SU-DHL-6 (cell line): ENCODE measurements at regions not wholly inside any gene's neighbourhood (a gene's known extent, or its start where the extent isn't known, plus 50 kb on each side); places are given as distances from the start of the nearest gene placed in this dataset.

Source experiments
- H2AFZ ChIP-seq: fragments of 200-600 bp; sonication (generic); 2 replicates; pipeline ENCODE4 v1.6.1; 2014; ENCODE audit warnings: low read depth, mild to moderate bottlenecking, moderate library complexity, mixed read lengths, antibody characterized with exemption, low read length; ENCODE audit not compliant: severe bottlenecking
- H3F3A ChIP-seq: fragments of 200-600 bp; shearing (Covaris generic); 2 replicates; pipeline ENCODE4 v1.6.0; 2016; ENCODE audit warnings: antibody characterized with exemption, mild to moderate bottlenecking; ENCODE audit not compliant: insufficient read depth
- H3K27ac ChIP-seq: fragments of 200-600 bp; sonication (generic); 2 replicates; pipeline ENCODE4 v1.5.1; 2016; ENCODE audit warnings: low read depth, mild to moderate bottlenecking, low read length, moderate library complexity, mixed read lengths
- H3K27me3 ChIP-seq: fragments of 200-600 bp; sonication (generic), shearing (Covaris generic); 2 replicates; pipeline ENCODE4 v1.6.0; 2014; ENCODE audit warnings: mild to moderate bottlenecking, low read length
- H3K36me3 ChIP-seq: fragments of 200-600 bp; sonication (generic); 2 replicates; pipeline ENCODE4 v1.6.1; 2014; ENCODE audit warnings: mild to moderate bottlenecking, low read length, mixed read lengths
- H3K4me2 ChIP-seq: fragments of 300-600, 200-600 bp; shearing (Covaris generic), sonication (generic); 2 replicates; pipeline ENCODE4 v1.6.0; 2014; ENCODE audit warnings: low read length, low read depth, mild to moderate bottlenecking; ENCODE audit not compliant: poor library complexity, severe bottlenecking
- H3K4me3 ChIP-seq: fragments of 200-600 bp; sonication (generic); 2 replicates; pipeline ENCODE4 v1.5.1; 2014; ENCODE audit warnings: antibody characterized with exemption, low read length, mild to moderate bottlenecking, mixed read lengths; ENCODE audit not compliant: insufficient read depth, poor library complexity, severe bottlenecking
- H3K79me2 ChIP-seq: fragments of 200-600 bp; sonication (generic); 2 replicates; pipeline ENCODE4 v1.6.1; 2014; ENCODE audit warnings: mild to moderate bottlenecking, low read length, moderate library complexity; ENCODE audit not compliant: insufficient read depth
- H3K9ac ChIP-seq: fragments of 200-600 bp; sonication (generic); 2 replicates; pipeline ENCODE4 v1.7.0; 2014; ENCODE audit warnings: mild to moderate bottlenecking, low read length
- H3K9me2 ChIP-seq: fragments of 200-600 bp; sonication (generic); replicated peaks from 2 replicates; pipeline ENCODE4 v1.6.1; 2014; ENCODE audit warnings: low read length; ENCODE audit not compliant: insufficient read depth
- H3K9me3 ChIP-seq: fragments of 200-600 bp; sonication (generic); 2 replicates; pipeline ENCODE4 v1.6.1; 2014; ENCODE audit warnings: low read length, mixed read lengths; ENCODE audit not compliant: insufficient read depth
- H4K20me1 ChIP-seq: fragments of 200-600 bp; sonication (generic); 2 replicates; pipeline ENCODE4 v1.6.1; 2014; ENCODE audit warnings: low read depth, mild to moderate bottlenecking, antibody characterized with exemption, low read length, moderate library complexity, mixed read lengths
- EZH2phosphoT487 ChIP-seq: fragments of 200-600 bp; sonication (generic), shearing (Covaris generic); conservative IDR thresholded peaks from 2 replicates; pipeline ENCODE4 v1.6.1; 2018; ENCODE audit warnings: mild to moderate bottlenecking, antibody characterized with exemption, low read length, moderate library complexity, mixed read lengths
- TF ChIP-seq, protein P1 (sequence below): fragments of 200-600 bp; sonication (generic); IDR thresholded peaks from one replicate; pipeline ENCODE4 v1.5.1; 2017; ENCODE audit warnings: antibody characterized with exemption, mild to moderate bottlenecking, low read length, moderate library complexity; ENCODE audit not compliant: insufficient read depth, poor library complexity, severe bottlenecking

- Histone ChIP-seq H3K9me3 (no peaks in the 10 kb centered on the region), H2AFZ (no peak overlapping the region), H3K9ac (no peak overlapping the region), H3K79me2 (no peaks in the 10 kb centered on the region), H4K20me1 (no peaks in the 10 kb centered on the region), H3K27ac (no peak overlapping the region), H3K27me3 (no peaks in the 10 kb centered on the region), H3K4me2 (no peak overlapping the region), H3K9me2 (no peaks in the 10 kb centered on the region), H3F3A (no peaks in the 10 kb centered on the region), H3K4me3 (no peak overlapping the region), H3K36me3 (no peaks in the 10 kb centered on the region)
- TF ChIP-seq EZH2phosphoT487, result no peak
Measured at GRCh38 chr10:62548686-62549085, 174.5 kb downstream of the ZNF365 start.

DNA sequence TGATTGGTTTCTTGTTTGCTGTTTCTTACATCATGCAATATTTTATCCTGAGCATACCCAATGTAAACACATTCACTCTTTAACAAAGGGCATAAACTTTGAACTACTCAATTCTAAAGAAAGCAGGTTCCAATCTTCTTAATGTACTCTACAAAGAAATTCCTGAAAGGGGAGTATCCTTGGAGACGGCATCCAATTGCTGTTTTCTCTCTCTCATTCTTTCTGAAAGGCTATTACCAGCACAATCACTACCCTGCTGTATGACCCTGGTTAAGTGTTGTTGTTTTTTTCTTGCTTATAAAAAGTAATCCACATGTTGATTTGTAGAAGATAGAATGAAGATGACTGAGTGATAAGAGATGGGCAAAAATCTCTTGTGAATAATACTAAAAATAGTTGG, 176.0 kb downstream of the ZNF365 start:
- Histone ChIP-seq H3F3A (no peaks in the 10 kb centered on the region), H3K79me2 (no peaks in the 10 kb centered on the region), H3K4me2 (no peak overlapping the region), H3K27me3 (no peaks in the 10 kb centered on the region), H3K36me3 (no peaks in the 10 kb centered on the region), H3K9me3 (no peaks in the 10 kb centered on the region), H3K27ac (no peak overlapping the region), H4K20me1 (no peaks in the 10 kb centered on the region), H3K4me3 (no peak overlapping the region), H2AFZ (no peak overlapping the region), H3K9ac (no peak overlapping the region), H3K9me2 (no peaks in the 10 kb centered on the region)
- TF ChIP-seq, protein P1, sequence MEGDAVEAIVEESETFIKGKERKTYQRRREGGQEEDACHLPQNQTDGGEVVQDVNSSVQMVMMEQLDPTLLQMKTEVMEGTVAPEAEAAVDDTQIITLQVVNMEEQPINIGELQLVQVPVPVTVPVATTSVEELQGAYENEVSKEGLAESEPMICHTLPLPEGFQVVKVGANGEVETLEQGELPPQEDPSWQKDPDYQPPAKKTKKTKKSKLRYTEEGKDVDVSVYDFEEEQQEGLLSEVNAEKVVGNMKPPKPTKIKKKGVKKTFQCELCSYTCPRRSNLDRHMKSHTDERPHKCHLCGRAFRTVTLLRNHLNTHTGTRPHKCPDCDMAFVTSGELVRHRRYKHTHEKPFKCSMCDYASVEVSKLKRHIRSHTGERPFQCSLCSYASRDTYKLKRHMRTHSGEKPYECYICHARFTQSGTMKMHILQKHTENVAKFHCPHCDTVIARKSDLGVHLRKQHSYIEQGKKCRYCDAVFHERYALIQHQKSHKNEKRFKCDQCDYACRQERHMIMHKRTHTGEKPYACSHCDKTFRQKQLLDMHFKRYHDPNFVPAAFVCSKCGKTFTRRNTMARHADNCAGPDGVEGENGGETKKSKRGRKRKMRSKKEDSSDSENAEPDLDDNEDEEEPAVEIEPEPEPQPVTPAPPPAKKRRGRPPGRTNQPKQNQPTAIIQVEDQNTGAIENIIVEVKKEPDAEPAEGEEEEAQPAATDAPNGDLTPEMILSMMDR, result no peak
- TF ChIP-seq EZH2phosphoT487, result no peak

- no peaks in the 10 kb centered on the region for H3F3A ChIP-seq
- H3K79me2 ChIP-seq, result no peaks in the 10 kb centered on the region
- H3K27ac ChIP-seq, result no peak overlapping the region
- no peak overlapping the region for H2AFZ ChIP-seq
- no peaks in the 10 kb centered on the region for H4K20me1 ChIP-seq
- no peak for TF ChIP-seq EZH2phosphoT487
- TF ChIP-seq, protein P1, result peak; percentile 38
- no peaks in the 10 kb centered on the region for H3K9me3 ChIP-seq
- no peak overlapping the region for H3K4me3 ChIP-seq
- H3K4me2 ChIP-seq, result no peak overlapping the region
- H3K27me3 ChIP-seq, result no peaks in the 10 kb centered on the region
- H3K9ac ChIP-seq, result no peak overlapping the region
- H3K36me3 ChIP-seq, result no peaks in the 10 kb centered on the region
- no peaks in the 10 kb centered on the region for H3K9me2 ChIP-seq
Measured at GRCh38 chr10:62554632-62555199, 180.5 kb downstream of the ZNF365 start.

DNA sequence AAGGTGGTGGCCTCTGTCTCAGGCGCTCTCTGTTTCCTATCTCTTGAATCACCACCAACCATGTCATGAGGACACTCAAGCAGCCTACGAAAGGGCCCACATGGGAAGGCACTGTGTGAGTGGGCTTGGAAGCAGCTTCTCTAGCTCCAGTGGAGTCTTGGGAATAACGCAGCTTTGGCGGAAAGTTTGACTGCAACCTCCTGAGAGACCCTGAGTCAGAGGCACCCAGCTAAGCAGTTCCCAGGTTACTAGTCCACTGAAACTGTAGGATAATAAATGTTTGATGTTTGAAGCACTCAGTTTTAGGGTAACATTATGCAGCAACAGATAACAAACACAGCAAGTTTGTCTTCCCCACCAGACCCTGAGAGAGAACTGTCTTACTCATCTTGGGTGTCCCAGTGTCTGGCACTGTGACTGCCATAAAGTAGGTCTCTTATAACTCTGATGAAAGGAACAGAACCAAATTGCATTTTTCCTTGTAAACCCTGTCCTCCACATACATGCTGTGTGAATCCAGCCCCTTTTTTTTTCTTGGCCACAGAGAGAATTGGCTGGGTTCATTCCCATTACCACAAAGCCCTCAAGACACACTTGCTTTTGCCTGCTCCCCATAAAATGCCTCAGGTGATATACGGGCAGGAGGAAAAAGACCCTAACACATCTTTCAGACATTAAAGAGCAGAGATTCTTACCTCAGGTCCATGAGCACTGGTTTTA, 185.5 kb downstream of the ZNF365 start:
- no peaks in the 10 kb centered on the region for H4K20me1 ChIP-seq
- no peaks in the 10 kb centered on the region for H3K36me3 ChIP-seq
- H3F3A ChIP-seq, result no peaks in the 10 kb centered on the region
- H3K79me2 ChIP-seq, result no peaks in the 10 kb centered on the region
- no peaks in the 10 kb centered on the region for H3K9me2 ChIP-seq
- no peak overlapping the region for H3K4me3 ChIP-seq
- H3K27me3 ChIP-seq, result no peaks in the 10 kb centered on the region
- H3K4me2 ChIP-seq, result no peak overlapping the region
- H3K27ac ChIP-seq, result no peak overlapping the region
- no peaks in the 10 kb centered on the region for H3K9me3 ChIP-seq
- H3K9ac ChIP-seq, result no peak overlapping the region
- H2AFZ ChIP-seq, result no peak overlapping the region
- no peak for TF ChIP-seq EZH2phosphoT487
- TF ChIP-seq, protein P1, result no peak
